HEK293 (cell line): ENCODE measurements at regions not wholly inside any gene's neighbourhood (a gene's known extent, or its start where the extent isn't known, plus 50 kb on each side); places are given as distances from the start of the nearest gene placed in this dataset.
A peak's percentile ranks its signal among the peaks of the same experiment; 100 is the strongest.

Experiments
- CTCF ChIA-PET: fragments of 350-600 bp; formaldehyde crosslinking; extraction: SDS; loops from one replicate; lab custom pipeline; 2021; ENCODE audit warnings: antibody characterized with exemption; lab: Yijun Ruan, JAX
- POLR2A ChIA-PET: fragments of 300-600 bp; formaldehyde crosslinking; extraction: SDS; loops from one replicate; lab custom pipeline; 2020; ENCODE audit warnings: antibody characterized with exemption, inconsistent platforms; lab: Yijun Ruan, JAX
- H3K27ac ChIP-seq: fragments of 200-500 bp; sonication (Bioruptor generic); 2 replicates; pipeline ENCODE4 v1.5.1; 2014; ENCODE audit warnings: low read depth, low read length, control low read depth, inconsistent platforms; ENCODE audit errors: extremely low read depth
- H3K36me3 ChIP-seq, 2 experiments: fragments of 200-500 bp in 1 of 2; sonication (Bioruptor generic) in 1 of 2; 1 replicate in 1 of 2; 2 replicates in 1 of 2; pipeline ENCODE4 v1.5.1; 2014 to 2017; ENCODE audit warnings: inconsistent platforms in 2 of 2, low read length in 2 of 2; ENCODE audit not compliant: control insufficient read depth in 2 of 2, insufficient read depth in 1 of 2
- H3K4me1 ChIP-seq: fragments of 200-500 bp; sonication (Bioruptor generic); 2 replicates; pipeline ENCODE4 v1.5.1; 2014; ENCODE audit warnings: mild to moderate bottlenecking, low read length, inconsistent platforms; ENCODE audit not compliant: control insufficient read depth, insufficient read depth
- H3K4me3 ChIP-seq: 2 replicates; pipeline ENCODE4 v1.5.1; 2011; ENCODE audit warnings: low read depth, mild to moderate bottlenecking, control low read depth, low read length, moderate library complexity
- H3K9me3 ChIP-seq: fragments of 200-500 bp; sonication (Bioruptor generic); 2 replicates; pipeline ENCODE4 v1.5.1; 2014; ENCODE audit warnings: low read depth, low read length, inconsistent platforms; ENCODE audit not compliant: control insufficient read depth, insufficient read depth
- EGR2 ChIP-seq: fragments of 450-650 bp; formaldehyde crosslinking; IDR thresholded peaks from 2 replicates; pipeline ENCODE4 v1.5.1; 2016; ENCODE audit warnings: low read depth, missing biosample characterization, missing genetic modification characterization
- HOXA7 ChIP-seq: sonication (generic); formaldehyde crosslinking; IDR thresholded peaks from 2 replicates; pipeline ENCODE4 v1.8.1; 2022; ENCODE audit warnings: missing genetic modification reagents, borderline replicate concordance
- MZF1 ChIP-seq: fragments of 450-650 bp; formaldehyde crosslinking; IDR thresholded peaks from 2 replicates; pipeline ENCODE4 v1.5.1; 2017; ENCODE audit warnings: missing biosample characterization, missing genetic modification characterization, borderline replicate concordance
- PRDM6 ChIP-seq: fragments of 450-650 bp; formaldehyde crosslinking; IDR thresholded peaks from 2 replicates; pipeline ENCODE4 v1.5.1; 2017; ENCODE audit warnings: missing biosample characterization, missing genetic modification characterization
- SP7 ChIP-seq: fragments of 450-650 bp; formaldehyde crosslinking; IDR thresholded peaks from 2 replicates; pipeline ENCODE4 v1.5.1; 2016; ENCODE audit warnings: missing biosample characterization, missing genetic modification characterization
- ZBTB11 ChIP-seq: fragments of 450-650 bp; formaldehyde crosslinking; conservative IDR thresholded peaks from 2 replicates; pipeline ENCODE4 v1.5.1; 2016; ENCODE audit warnings: low read depth, missing biosample characterization, missing genetic modification characterization
- ZBTB7A ChIP-seq: fragments of 450-650 bp; formaldehyde crosslinking; IDR thresholded peaks from 2 replicates; pipeline ENCODE4 v1.5.1; 2016; ENCODE audit warnings: low read depth, missing biosample characterization, missing genetic modification characterization
- ZFHX2 ChIP-seq: fragments of 450-650 bp; formaldehyde crosslinking; conservative IDR thresholded peaks from 2 replicates; pipeline ENCODE4 v1.5.1; 2016; ENCODE audit warnings: missing biosample characterization, missing genetic modification characterization
- ZNF133 ChIP-seq: fragments of 450-650 bp; formaldehyde crosslinking; IDR thresholded peaks from 2 replicates; pipeline ENCODE4 v1.5.1; 2016; ENCODE audit warnings: missing biosample characterization, missing genetic modification characterization
- ZNF211 ChIP-seq: fragments of 450-650 bp; formaldehyde crosslinking; IDR thresholded peaks from 2 replicates; pipeline ENCODE4 v1.5.1; 2016; ENCODE audit warnings: low read depth, missing biosample characterization, missing genetic modification characterization
- ZNF544 ChIP-seq: fragments of 450-650 bp; formaldehyde crosslinking; IDR thresholded peaks from 2 replicates; pipeline ENCODE4 v1.5.0; 2017; ENCODE audit warnings: missing biosample characterization, missing genetic modification characterization
- ZNF585B ChIP-seq: fragments of 450-650 bp; formaldehyde crosslinking; IDR thresholded peaks from 2 replicates; pipeline ENCODE4 v1.5.1; 2016; ENCODE audit warnings: missing biosample characterization, missing genetic modification characterization
- ZNF624 ChIP-seq: fragments of 450-650 bp; formaldehyde crosslinking; IDR thresholded peaks from 2 replicates; pipeline ENCODE4 v1.5.1; 2017; ENCODE audit warnings: missing biosample characterization, missing genetic modification characterization
- ZNF660 ChIP-seq: fragments of 450-650 bp; IDR thresholded peaks from 2 replicates; pipeline ENCODE4 v1.5.1; 2018; ENCODE audit warnings: missing biosample characterization, mild to moderate bottlenecking, missing genetic modification characterization
- ZNF747 ChIP-seq: fragments of 450-650 bp; formaldehyde crosslinking; IDR thresholded peaks from 2 replicates; pipeline ENCODE4 v1.5.1; 2016; ENCODE audit warnings: missing biosample characterization, missing genetic modification characterization
- TF ChIP-seq, protein P1 (sequence below): fragments of 450-650 bp; formaldehyde crosslinking; IDR thresholded peaks from 2 replicates; pipeline ENCODE4 v1.5.1; 2017; ENCODE audit warnings: missing biosample characterization, missing genetic modification characterization
- TF ChIP-seq, protein P2 (sequence below): fragments of 450-650 bp; formaldehyde crosslinking; IDR thresholded peaks from 2 replicates; pipeline ENCODE4 v1.5.1; 2017; ENCODE audit warnings: missing biosample characterization, missing genetic modification characterization

DNA sequence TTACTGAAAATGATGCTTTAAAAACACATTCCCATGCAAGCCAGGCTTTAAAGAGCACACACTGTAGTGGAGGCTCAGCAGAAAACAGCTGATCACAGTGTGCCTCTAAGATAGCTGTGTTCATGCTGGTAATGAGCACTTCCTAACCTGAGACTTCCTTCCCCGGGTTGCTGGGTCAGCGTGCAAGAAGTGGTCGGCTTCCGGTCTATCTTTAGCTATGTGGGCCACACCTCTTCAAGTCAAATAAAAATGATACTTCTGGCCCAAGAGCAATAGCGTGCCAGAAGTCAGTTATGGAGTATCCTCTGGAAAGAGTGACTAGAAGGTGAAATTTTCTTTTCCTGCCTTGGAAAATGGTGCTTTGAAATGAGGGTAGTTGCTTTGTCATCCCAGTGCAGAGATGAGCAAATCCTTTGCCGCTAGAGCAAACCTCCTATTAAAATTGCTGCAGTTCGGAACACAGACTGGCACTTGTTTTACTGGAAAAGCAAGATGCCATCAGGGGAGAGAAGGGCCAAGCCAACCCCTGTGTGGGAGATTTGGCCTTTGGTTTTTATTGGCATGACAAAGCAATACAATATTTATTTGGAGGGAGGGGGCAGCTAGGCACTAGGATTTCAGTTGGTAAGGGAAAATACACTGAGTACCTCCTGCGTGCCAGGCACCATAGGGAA lies 64.2 kb downstream of the ARHGAP35 start:
- CTCF ChIA-PET, result interaction anchor here (0.6 to 6.2 kb wide), 5 partner anchors 66 to 311 kb away, joined by 3 to 35 read pairs (median 3); no protein-coding TSS in a partner anchor
- peak; percentile 39 for TF ChIP-seq ZBTB11
- no peak for TF ChIP-seq ZNF544 (tag by site-specific recombination)
- H3K4me1 ChIP-seq, result peaks cover 30% of the 10 kb centered on the region
- no peak overlapping the region for H3K4me3 ChIP-seq
- peaks cover 3 to 27% of the 10 kb centered on the region in 2 experiments; a peak in 2 of 3 replicates for H3K36me3 ChIP-seq
- peak overlapping the region; percentile 25; the same call in 1 of the 2 replicates for H3K27ac ChIP-seq
- POLR2A ChIA-PET, result interaction anchor here (0.6 to 0.7 kb wide), 2 partner anchors 9 to 137 kb away, joined by 3 to 4 read pairs; partner anchors contain the start of gene SLC1A5
- H3K9me3 ChIP-seq, result no peaks in the 10 kb centered on the region

- Histone ChIP-seq H3K36me3 (peaks cover 3 to 22% of the 10 kb centered on the region in 2 experiments; a peak in 2 of 3 replicates), H3K4me3 (no peak overlapping the region), H3K4me1 (peaks cover 30% of the 10 kb centered on the region), H3K9me3 (no peaks in the 10 kb centered on the region), H3K27ac (peak overlapping the region; percentile 25; the same call in 1 of the 2 replicates)
- TF ChIP-seq HOXA7 (CRISPR knock-in tag) (no peak), EGR2 (0 out of 2 replicates have a peak, but pooled peaks have one; percentile 18), ZBTB7A (tag by site-specific recombination) (no peak), ZFHX2 (tag by site-specific recombination) (0 out of 2 replicates have a peak, but pooled peaks have one; percentile 30), ZNF133 (tag by site-specific recombination) (no peak), ZNF211 (no peak), SP7 (tag by site-specific recombination) (no peak), ZNF660 (tag by site-specific recombination) (no peak)
- TF ChIP-seq, protein P1, sequence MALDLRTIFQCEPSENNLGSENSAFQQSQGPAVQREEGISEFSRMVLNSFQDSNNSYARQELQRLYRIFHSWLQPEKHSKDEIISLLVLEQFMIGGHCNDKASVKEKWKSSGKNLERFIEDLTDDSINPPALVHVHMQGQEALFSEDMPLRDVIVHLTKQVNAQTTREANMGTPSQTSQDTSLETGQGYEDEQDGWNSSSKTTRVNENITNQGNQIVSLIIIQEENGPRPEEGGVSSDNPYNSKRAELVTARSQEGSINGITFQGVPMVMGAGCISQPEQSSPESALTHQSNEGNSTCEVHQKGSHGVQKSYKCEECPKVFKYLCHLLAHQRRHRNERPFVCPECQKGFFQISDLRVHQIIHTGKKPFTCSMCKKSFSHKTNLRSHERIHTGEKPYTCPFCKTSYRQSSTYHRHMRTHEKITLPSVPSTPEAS (tag by site-specific recombination), result no peak
- ChIA-PET CTCF (interaction anchor here (0.6 to 6.2 kb wide), 5 partner anchors 18 to 312 kb away, joined by 3 to 35 read pairs (median 3); no protein-coding TSS in a partner anchor), POLR2A (interaction anchor here (0.6 to 0.7 kb wide), 2 partner anchors 10 to 137 kb away, joined by 3 to 4 read pairs; partner anchors contain the start of gene SLC1A5)
Observed at GRCh38 chr19:46925548-46925950, 64.8 kb downstream of the ARHGAP35 start.

- H3K4me3 ChIP-seq, result no peak overlapping the region
- CTCF ChIA-PET, result interaction anchor here (0.5 to 6.2 kb wide), 10 partner anchors 13 to 1110 kb away, joined by 3 to 35 read pairs (median 3); partner anchors contain the start of gene NPAS1
- POLR2A ChIA-PET, result interaction anchor here (0.7 to 1.5 kb wide), 2 partner anchors 50 to 138 kb away, joined by 3 to 6 read pairs; partner anchors contain the start of gene SLC1A5
- H3K9me3 ChIP-seq, result no peaks in the 10 kb centered on the region
- peaks cover 30% of the 10 kb centered on the region for H3K4me1 ChIP-seq
- H3K36me3 ChIP-seq, result peaks cover 3 to 13% of the 10 kb centered on the region in 2 experiments; a peak in 2 of 3 replicates
- no peak overlapping the region for H3K27ac ChIP-seq
- TF ChIP-seq ZNF585B (tag by site-specific recombination), result no peak
- TF ChIP-seq MZF1 (tag by site-specific recombination), result 0 out of 2 replicates have a peak, but pooled peaks have one; percentile 43
- TF ChIP-seq ZNF624 (tag by site-specific recombination), result no peak
- peak; percentile 71 for TF ChIP-seq PRDM6
- TF ChIP-seq HOXA7 (CRISPR knock-in tag), result no peak
- TF ChIP-seq, protein P2, sequence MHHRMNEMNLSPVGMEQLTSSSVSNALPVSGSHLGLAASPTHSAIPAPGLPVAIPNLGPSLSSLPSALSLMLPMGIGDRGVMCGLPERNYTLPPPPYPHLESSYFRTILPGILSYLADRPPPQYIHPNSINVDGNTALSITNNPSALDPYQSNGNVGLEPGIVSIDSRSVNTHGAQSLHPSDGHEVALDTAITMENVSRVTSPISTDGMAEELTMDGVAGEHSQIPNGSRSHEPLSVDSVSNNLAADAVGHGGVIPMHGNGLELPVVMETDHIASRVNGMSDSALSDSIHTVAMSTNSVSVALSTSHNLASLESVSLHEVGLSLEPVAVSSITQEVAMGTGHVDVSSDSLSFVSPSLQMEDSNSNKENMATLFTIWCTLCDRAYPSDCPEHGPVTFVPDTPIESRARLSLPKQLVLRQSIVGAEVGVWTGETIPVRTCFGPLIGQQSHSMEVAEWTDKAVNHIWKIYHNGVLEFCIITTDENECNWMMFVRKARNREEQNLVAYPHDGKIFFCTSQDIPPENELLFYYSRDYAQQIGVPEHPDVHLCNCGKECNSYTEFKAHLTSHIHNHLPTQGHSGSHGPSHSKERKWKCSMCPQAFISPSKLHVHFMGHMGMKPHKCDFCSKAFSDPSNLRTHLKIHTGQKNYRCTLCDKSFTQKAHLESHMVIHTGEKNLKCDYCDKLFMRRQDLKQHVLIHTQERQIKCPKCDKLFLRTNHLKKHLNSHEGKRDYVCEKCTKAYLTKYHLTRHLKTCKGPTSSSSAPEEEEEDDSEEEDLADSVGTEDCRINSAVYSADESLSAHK (tag by site-specific recombination), result no peak
- no peak for TF ChIP-seq ZNF747
Observed at GRCh38 chr19:46926170-46927071, 65.6 kb downstream of the ARHGAP35 start.
